ENCODE measurements at regions not wholly inside any gene's neighbourhood (a gene's known extent, or its start where the extent isn't known, plus 50 kb on each side); places are given as distances from the start of the nearest gene placed in this dataset.

GRCh38 chr11:104432526-104432925 lies 268.6 kb upstream of the PDGFD start:
- DNase-seq (ENCODE audit: low read depth), result no peak

- DNase-seq (ENCODE audit: low read depth), result no peak
These were observed 258.5 kb upstream of the PDGFD start for GRCh38 chr11:104422324-104422944.

- DNase-seq (ENCODE audit: low read depth), result no peak
These were observed 246.4 kb upstream of the PDGFD start for GRCh38 chr11:104410336-104410735.

GRCh38 chr11:104408630-104409029 lies 244.7 kb upstream of the PDGFD start:
- DNase-seq (ENCODE audit: low read depth), result no peak

GRCh38 chr11:104405277-104405676 lies 241.3 kb upstream of the PDGFD start:
- no peak for DNase-seq (ENCODE audit: low read depth)

GRCh38 chr11:104404231-104405175 lies 240.6 kb upstream of the PDGFD start:
- no peak for DNase-seq (ENCODE audit: low read depth)

- no peak for DNase-seq (ENCODE audit: low read depth)
These were observed 239.0 kb upstream of the PDGFD start for GRCh38 chr11:104402812-104403521.

GRCh38 chr11:104394508-104394907 lies 230.6 kb upstream of the PDGFD start:
- DNase-seq (ENCODE audit: low read depth), result no peak

- DNase-seq (ENCODE audit: low read depth), result peak; percentile 27
These were observed 226.7 kb upstream of the PDGFD start for GRCh38 chr11:104390651-104391050.

- no peak for DNase-seq (ENCODE audit: low read depth)
These were observed 221.9 kb upstream of the PDGFD start for GRCh38 chr11:104385884-104386283.

- peak; percentile 4 for DNase-seq (ENCODE audit: low read depth)
These were observed 216.4 kb upstream of the PDGFD start for GRCh38 chr11:104380358-104380757.

- DNase-seq (ENCODE audit: low read depth), result no peak
These were observed 208.2 kb upstream of the PDGFD start for GRCh38 chr11:104372111-104372510.

GRCh38 chr11:104370478-104370877 lies 206.5 kb upstream of the PDGFD start:
- no peak for DNase-seq (ENCODE audit: low read depth)

- no peak for DNase-seq (ENCODE audit: low read depth)
These were observed 205.8 kb upstream of the PDGFD start for GRCh38 chr11:104369761-104370160.

GRCh38 chr11:104366321-104366734 lies 202.4 kb upstream of the PDGFD start:
- no peak for DNase-seq (ENCODE audit: low read depth)

GRCh38 chr11:104365676-104366075 lies 201.7 kb upstream of the PDGFD start:
- no peak for DNase-seq (ENCODE audit: low read depth)

- DNase-seq (ENCODE audit: low read depth), result no peak
These were observed 198.0 kb upstream of the PDGFD start for GRCh38 chr11:104361975-104362374.

- no peak for DNase-seq (ENCODE audit: low read depth)
These were observed 188.1 kb upstream of the PDGFD start for GRCh38 chr11:104352036-104352435.

GRCh38 chr11:104343578-104343977 lies 179.6 kb upstream of the PDGFD start:
- DNase-seq (ENCODE audit: low read depth), result no peak

GRCh38 chr11:104340590-104340989 lies 176.6 kb upstream of the PDGFD start:
- no peak for DNase-seq (ENCODE audit: low read depth)

- no peak for DNase-seq (ENCODE audit: low read depth)
These were observed 175.5 kb upstream of the PDGFD start for GRCh38 chr11:104339380-104339831.

GRCh38 chr11:104338186-104338585 lies 174.2 kb upstream of the PDGFD start:
- peak; percentile 13 for DNase-seq (ENCODE audit: low read depth)

GRCh38 chr11:104337273-104337672 lies 173.3 kb upstream of the PDGFD start:
- no peak for DNase-seq (ENCODE audit: low read depth)
